Central memory CD4-positive, alpha-beta T cell (primary cell): ENCODE measurements at regions not wholly inside any gene's neighbourhood (a gene's known extent, or its start where the extent isn't known, plus 50 kb on each side); places are given as distances from the start of the nearest gene placed in this dataset.

ENCODE experiments used
- DNase-seq: peaks from one replicate; pipeline ENCODE4 v3.0.0; 2022

DNA sequence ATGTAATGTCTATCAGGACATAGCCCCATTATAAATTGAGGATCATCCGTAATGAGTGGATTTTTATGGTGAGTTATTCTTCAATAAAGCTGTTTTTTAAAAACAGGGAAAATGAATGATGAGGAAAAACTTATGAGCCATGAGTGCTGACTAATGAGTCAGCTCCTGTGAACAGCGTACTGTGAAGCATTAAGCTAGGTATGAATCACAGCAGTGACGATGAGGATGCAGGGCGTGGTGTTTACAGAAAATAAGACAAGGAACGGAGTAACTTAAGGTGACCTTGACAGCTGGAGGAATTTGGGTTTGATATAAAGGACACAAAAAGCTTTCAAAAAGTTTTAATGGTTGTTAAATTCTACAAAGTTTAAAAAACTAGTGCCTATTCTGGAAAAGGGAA, 96.3 kb downstream of the FOXF2 start:
- no peak for DNase-seq

DNA sequence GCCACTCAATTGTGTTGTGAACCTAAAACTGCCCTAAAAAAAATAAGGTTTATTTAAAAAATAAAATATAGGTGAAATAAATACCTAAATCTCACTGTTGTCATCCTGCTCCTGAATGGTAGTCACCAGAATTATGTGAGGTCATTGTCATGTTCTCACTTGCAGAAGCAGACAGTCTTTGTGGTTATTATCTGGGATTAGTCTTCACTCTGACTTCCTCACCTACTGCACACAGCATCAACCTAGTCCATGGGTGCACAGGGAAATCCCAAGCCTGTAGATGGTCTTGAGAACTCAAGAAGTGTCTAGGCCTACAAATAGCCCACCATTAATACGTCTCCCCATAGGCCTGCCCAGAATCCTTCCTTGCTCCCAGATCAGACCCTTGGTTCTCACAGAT, 97.0 kb downstream of the FOXF2 start:
- no peak for DNase-seq

DNA sequence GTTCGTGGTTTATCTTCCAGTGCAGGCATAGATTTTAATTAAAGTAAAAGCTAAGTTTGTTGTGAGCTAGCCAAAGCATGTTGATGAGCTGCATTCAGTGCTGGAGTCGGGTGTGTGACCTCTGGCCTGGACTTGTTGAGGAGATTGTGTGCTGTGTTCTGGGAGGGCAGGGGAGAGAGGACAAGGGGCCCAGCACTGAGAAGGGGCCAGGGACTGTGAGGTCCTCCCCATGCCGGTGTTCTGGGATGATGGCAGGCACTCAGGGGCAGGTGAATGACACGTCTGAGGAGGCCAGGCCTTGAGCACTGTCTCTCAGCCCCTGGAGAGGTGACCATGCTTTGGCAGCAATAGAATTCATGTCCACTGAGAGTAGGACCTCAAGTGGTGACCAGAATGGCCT, 97.9 kb downstream of the FOXF2 start:
- DNase-seq: no peak

DNA sequence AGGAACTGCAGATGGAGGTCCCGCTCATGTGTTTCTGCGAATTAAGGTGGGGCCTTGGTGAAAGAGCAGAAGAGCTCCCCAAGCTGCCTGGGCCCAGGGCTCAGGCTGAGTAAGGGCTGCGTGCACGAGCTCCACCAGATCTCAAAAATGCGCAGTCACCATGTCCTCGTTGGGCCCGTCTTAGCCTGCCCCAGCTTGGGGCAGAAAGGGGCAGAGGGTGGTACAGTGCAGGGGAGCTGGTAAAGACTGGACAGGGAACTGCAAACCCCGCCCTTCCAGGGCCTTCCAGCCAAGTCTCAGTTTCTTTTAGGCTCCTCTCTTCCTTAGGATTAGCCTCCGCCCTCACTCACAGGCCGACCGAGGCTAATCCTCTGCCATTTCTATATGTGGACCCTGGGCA, 101.6 kb downstream of the FOXF2 start:
- no peak for DNase-seq

DNA sequence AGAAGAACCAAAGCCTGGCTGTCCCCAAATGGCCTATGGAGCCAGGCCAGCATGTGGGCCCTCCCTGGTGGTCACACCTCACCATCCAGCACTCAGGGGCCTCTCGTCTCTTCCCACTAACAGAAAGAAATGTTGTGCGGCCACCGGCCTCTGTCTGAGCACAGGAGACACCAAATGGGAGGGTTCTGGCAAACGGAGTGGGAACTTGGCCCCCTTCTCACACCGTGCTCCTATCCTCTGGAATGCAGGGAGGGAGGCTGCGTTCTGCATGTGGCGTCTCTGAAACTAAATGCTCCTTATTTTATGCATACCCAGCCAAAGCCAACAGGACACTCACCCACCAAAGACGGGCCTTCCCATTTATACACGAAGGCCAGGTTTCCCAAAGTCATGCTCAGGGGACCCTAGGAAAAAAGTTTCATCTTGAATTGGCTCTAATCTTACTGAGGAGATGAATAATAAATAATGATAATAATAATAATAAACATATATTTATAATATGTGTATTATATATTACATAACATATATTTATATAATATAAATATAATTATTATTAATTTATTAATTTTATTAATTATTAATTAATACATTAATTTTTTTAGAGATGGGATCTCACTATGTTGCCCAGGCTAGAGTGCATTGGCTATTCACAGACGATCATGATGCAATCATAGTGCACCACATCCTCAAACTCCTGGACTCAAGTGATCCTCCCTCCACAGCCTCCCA, 102.4 kb downstream of the FOXF2 start:
- DNase-seq: no peak

DNA sequence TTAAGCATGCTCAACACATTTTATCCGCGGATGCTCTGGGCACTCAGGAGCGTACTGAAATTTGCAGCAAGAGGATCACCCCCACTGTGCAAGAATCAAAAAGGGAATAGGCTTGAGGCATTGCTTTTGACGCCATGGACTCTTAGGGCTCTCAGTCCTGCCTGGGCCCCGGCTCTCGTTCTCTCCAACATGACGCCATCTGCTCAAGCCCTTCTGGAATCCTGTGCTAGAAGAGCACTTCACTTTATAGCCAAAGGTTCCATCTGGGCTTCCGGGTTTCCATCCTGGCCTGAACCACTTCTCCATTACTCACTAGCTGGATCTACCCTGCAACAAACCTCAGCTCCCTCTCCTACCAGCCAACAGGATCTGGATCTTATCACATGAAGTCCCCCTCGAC, 105.3 kb downstream of the FOXF2 start:
- DNase-seq: no peak

DNA sequence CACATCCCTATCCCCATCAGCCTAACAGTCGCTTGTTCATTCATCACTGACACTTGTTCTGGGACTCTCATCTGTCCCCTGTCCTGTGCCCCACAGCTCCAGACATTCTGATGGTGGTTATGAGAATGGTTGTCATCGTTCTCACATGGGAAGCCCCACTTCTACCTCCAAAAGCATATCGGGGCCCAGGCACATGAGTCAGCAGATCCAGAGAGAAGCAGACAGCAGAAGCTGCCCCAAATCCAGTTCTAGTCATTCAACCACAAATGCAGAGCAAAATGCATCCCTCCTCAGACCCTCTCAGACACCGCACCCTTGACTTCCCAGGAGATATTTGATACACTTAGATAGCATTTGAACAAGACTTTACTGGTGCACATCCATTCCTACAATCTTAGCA, 106.0 kb downstream of the FOXF2 start:
- no peak for DNase-seq

DNA sequence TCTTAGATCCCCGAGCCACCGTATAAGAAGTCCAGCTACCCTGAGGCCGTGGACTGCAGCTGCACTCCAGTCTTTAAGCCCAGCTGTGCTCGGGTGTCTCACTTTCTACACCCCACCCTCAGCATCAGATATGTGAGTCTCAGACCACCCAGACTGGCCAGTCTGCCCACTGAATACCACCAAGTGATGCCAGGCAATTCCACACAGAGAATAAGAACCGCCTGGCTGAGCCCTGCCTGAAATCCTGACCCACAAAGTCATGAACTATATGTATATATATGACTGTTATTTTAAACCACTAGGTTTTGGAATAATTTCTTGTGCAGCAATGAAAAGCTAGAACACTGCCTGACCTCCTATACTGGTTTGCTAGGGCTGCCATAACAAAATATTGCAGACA, 106.7 kb downstream of the FOXF2 start:
- no peak for DNase-seq

DNA sequence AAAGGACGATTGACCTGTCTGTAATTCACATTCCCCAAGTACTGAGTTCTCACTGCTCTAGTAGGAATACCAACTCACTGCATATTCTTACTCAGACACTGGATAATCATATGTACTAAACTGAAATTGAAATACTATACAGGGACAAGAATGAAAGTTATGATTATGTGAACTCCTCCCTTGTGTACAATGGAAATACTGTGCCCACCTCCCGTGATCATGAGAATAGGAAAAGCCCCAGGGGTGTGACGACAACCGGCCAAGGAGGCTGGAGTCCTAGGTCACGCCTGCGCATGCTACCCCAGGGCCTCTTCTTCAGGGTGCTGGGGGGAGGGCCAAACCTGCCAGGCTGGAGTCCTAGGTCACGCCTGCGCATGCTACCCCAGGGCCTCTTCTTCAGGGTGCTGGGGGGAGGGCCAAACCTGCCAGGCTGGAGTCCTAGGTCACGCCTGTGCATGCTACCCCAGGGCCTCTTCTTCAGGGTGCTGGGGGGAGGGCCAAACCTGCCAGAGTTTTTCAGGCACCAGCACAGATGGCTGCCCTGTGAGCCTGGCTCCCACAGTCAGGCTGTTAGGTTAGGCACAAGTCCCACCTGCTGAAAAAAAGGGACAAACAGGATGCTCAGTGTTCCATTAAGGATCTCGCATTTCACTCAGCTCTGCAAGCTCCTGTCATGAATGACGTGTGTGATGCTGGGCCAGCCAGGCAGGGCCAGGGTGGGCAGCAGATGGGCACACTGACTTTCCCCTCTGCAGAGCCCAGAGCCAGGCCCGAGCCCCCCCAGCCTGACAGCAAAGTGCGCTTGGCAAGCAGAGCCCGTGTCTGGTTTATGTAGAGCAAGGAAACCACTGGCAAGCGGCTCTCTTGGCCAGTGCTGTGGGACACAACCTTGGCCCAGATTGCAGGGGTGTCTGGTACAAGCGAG, 107.7 kb downstream of the FOXF2 start:
- no peak for DNase-seq

DNA sequence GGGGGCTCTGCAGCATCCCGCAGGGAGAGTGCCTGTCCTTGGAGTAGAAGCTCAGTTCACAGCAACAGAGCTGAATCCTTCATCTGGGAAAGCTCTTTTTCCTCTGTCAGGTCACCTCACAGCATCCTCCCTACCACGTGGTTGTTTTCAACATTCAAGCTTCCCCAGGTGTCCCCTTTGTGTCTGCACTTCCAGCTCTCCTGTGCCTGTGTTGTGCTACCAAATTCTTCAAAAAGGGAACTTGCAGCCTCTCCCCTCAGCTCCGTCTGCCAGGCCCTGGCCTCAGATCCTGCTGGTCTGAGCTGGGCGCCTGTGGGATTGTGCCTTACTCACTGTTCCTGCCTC, 108.4 kb downstream of the FOXF2 start:
- no peak for DNase-seq

DNA sequence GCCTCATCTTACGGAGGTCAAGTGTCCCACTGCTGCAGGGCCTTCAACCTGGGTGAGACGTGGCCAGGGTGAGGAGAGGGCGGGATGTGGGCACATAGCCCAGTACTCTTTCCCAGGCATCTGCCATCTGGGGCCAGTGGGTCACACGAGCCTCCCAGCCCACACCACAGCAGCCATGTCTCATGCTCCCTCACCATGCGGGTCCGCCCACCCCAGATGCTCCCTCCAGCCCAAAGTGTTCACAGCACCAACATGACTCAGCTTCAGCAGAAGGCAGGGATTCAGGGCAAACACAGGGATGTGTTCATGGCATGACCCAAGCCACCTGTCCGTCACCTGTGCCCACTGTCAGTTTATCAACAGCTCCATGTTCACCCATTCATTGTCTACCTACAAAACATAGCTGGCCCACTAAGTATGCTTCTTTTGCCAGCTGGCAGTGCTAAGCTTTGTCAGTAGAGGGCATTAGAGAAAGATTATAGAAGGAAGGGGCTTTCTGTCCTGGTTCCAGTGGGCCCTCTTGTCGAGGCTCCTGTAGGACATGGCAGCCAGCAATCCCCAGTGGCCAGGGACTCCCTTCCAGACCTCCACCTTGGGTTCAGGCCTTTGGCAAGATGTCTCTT, 109.2 kb downstream of the FOXF2 start:
- no peak for DNase-seq

DNA sequence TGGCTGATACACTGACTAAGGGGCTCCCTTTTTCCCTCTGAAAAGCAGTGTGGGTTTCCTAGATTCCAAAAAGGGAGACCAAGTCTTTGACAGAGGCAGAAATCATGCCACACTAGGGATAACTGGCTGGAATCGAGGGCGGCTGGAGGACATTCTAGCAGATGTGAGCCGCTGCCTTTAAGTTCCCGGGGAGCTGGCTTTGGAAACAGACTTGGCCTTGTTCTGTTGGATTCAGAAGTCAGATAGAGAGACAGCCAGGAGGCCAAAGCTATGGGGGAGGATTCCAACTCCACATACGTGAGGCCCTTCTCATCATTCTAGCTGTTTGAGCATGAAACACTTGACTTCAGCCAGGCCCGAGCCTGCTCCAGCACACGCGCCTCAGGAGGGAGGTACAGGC, 109.9 kb upstream of the FOXC1 start:
- no peak for DNase-seq

DNA sequence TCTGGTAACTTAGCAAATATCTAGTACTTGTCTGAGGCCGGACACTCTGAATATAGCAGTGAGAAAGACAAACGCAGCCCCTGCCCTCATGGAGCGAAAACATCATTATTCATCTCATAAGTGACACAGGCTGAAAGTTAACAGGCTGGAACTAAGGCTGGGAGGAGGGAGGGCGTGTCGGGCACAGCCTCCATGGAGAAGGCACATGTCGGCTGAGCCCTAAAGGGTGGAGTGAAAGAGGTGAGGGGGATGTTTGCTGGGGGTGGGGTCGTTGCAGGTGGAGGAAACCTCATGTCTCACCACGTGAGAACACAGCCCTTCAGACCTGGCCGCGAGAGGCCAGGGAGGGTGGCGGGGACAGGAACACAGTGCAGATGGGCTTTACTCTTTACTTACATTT, 108.8 kb upstream of the FOXC1 start:
- DNase-seq: no peak

DNA sequence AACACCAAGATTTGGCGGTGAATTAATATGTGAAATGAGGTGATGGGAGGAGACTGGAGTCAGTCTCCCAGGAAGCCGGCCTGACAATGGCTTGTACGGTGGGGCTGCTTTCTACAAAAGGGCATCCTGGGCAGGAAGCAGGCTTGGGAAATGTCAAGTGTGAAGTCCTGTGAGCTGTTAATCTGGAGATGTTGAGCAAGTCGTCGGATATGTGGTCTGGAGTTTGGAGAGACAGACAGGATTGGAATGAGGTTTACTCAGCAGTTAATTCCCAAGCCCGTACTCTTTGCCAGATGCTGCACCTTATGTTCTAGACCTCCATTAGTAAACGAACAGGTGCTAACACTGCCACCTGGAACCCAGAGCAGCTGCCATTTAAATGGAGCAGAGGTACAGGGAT, 107.7 kb upstream of the FOXC1 start:
- DNase-seq: no peak

DNA sequence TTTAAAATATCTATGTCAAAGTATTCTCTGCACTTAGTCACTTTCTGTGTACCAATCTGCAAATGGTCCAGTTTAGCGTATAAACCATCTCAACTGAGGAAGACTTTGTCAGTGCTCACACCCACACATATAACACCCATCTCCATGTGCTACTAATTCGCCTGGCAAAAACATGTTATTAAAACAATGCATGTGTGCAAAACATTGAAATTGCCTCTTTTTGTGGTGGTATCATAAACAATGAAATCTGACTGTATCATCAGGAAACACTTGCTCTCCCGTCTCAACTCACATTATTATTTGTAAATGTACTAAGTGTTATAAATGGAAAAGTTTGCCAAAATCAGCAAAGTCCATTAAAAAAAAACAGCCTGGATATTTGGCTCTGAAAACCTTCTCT, 105.9 kb upstream of the FOXC1 start:
- no peak for DNase-seq

DNA sequence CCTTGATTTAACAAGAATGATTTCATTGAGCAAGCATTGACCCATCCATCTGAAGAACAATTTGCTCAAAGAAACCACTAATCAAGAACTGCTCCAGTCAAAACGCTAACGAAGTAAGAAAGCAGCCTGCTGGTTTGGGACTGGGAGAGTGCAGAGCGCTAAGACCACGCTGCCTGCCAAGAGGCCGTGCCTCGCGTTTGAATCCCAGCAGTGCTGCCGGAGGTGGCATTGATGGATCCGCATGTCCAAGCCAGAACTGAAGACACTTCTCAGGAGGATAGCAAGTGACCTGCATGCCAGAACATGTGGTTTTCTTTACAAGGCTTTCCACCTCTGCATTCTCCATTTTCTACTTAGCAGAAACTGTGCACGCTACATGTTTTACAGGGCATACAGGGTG, 105.2 kb upstream of the FOXC1 start:
- DNase-seq: no peak

DNA sequence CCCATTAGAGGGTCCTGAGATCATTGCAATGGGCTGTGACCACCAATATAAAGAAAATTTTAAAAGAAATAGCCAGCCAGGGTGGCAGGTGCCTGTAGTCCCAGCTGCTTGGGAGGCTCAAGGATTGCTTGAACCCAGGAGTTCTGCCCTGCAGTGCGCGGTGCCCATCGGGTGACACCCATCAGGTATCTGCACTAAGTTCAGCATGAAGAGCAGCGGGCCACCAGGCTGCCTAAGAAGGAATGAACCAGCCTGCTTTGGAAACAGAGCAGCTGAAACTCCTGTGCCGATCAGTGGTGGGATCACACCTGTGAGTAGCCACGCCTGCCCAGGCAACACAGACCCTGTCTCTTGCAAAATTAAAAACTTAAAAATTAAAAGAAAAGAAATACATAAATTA, 102.5 kb upstream of the FOXC1 start:
- no peak for DNase-seq

DNA sequence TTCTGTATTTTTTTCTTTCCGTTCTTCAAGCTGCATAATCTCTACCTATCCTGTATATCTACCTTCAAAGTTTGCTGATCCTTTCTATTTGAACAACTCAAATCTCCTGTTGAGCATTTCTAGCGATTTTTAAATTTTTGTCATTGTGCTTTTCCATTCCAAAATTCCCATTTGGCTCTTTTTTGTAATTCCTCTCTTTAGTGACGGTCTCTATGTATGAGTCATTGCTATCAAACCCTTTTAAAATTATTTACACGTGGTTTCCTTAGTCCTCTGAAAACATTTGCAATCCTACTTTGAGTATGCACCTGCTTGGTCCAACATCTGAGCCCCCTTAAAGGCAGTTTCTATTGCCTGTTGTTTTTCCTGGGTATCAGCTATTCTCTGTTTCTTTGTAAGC, 100.5 kb upstream of the FOXC1 start:
- no peak for DNase-seq

DNA sequence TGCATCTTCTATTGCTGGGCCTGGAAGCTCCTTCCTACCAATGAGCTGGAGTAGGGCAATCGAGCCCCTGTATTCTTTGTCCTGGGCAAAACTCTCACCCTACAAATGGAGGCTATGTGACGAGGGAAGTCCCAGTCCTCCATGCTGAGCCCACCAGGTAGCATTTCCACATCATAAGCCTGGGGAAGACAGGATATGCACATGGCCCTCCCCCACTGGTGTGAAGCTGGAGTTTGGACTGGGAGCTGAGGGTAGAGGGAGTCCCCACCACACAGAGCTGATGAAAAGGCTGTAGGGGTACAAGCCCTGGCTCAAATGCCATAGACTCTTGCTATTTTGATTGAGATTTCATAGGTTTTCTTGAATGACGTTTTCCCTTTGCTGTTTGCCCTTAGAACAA, 99.5 kb upstream of the FOXC1 start:
- DNase-seq: no peak

DNA sequence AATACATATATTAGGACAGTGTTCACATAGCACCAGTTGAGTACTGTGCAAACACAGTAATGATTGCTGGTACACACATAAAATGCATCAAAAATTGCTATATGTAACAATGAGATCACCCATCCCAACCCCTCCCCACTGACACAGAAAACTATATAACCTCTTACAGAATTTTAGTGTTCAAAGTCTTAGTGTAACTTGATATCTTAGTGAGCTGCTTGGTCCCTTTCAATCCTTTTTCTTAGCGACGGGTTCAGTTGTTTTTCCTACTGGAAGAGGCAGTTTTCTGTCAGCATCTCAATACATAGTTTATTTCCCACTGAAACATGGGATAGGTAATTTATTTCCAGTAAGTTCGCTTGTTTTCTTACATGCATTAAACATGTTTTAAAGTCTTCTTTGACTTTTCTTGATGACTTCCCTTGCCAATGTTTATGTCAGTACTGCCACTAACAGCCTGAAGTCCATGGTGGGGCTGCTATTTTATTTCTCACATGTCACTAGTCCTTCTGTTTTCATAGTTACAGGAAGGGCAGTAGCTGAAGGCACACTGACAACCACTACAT, 96.4 kb upstream of the FOXC1 start:
- no peak for DNase-seq

DNA sequence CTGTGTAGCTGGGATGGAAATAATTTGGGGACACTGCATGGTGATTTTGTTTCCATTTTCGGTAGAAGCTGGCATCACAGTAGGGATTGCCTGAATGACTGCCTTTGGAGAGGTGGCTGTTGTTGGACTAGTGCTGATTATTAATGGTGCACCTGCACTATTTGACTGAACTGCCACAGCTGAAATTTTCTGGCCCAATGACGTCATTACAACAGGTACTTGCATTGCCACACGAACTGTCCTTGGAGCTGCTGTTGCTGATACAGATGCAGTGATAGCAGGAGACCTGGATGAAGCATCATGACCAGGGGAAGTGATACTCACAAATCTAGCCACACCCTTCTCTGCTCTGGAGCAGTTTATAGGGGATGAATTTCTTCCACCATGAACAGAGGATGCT, 95.6 kb upstream of the FOXC1 start:
- DNase-seq: no peak

DNA sequence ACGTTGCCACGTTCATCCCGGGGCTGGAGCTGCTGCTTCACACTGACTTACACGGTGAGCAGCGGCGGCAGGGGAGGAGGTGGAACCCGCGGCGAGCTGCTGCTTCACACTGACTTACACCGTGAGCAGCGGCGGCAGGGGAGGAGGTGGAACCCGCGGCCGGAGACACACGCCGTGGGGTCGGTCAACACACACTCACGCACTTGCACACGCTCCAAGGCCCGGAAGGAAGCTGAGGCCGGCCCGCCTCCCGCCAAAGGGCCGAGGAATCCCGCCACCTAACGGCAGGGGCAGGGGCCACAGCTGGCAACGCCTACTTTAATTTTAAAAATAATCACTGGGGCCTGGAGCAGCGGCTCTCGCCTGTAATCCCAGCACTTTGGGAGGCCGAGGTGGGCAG, 94.4 kb upstream of the FOXC1 start:
- no peak for DNase-seq

DNA sequence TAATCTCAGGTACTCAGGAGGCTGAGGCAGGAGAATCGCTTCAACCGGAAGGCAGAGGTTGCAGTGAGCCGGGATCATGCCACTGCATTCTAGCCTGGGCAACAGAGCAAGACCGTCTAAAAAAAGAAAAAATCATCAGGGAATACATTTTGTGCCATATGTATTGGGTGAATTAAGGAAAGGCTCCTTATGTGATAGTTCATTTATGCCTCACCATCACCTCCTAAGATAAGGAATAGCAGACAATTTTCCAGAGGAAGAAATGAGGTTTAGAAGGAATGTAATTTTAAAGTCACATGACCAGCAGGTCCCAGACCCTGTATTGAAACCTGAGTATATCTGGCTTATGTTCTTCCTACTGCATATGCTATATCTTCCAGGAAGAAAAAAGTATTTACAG, 93.9 kb upstream of the FOXC1 start:
- no peak for DNase-seq
